ENCODE measurements at regions not wholly inside any gene's neighbourhood (a gene's known extent, or its start where the extent isn't known, plus 50 kb on each side); places are given as distances from the start of the nearest gene placed in this dataset.

GRCh38 chr2:5264361-5264760 lies 427.8 kb upstream of the SOX11 start:
- Mint-ChIP-seq H3K4me1 (peaks cover 12% of the 10 kb centered on the region), H3K4me3 (no peak overlapping the region), H3K9me3 (peaks cover 13% of the 10 kb centered on the region), H3K27me3 (ENCODE audit: low read depth) (no peaks in the 10 kb centered on the region), H3K27ac (ENCODE audit: unreplicated experiment) (no peak overlapping the region), H3K36me3 (ENCODE audit: low read depth) (peaks cover 10% of the 10 kb centered on the region)
- no peak for DNase-seq (ENCODE audit: low read depth, low spot score)
- TF ChIP-seq CTCF (conservative IDR thresholded peaks at IDR 0.05), result no peak

GRCh38 chr2:5285061-5285460 lies 407.1 kb upstream of the SOX11 start:
- Mint-ChIP-seq H3K4me1 (peaks cover 13% of the 10 kb centered on the region), H3K27ac (ENCODE audit: unreplicated experiment) (no peak overlapping the region), H3K4me3 (no peak overlapping the region), H3K27me3 (ENCODE audit: low read depth) (no peaks in the 10 kb centered on the region), H3K9me3 (peaks cover 6% of the 10 kb centered on the region), H3K36me3 (ENCODE audit: low read depth) (no peaks in the 10 kb centered on the region)
- TF ChIP-seq CTCF (conservative IDR thresholded peaks at IDR 0.05), result no peak
- DNase-seq (ENCODE audit: low read depth, low spot score), result no peak

GRCh38 chr2:5285872-5286769 lies 406.1 kb upstream of the SOX11 start:
- peaks cover 13% of the 10 kb centered on the region for H3K4me1 Mint-ChIP-seq
- peaks cover 6% of the 10 kb centered on the region for H3K9me3 Mint-ChIP-seq
- no peak overlapping the region for H3K4me3 Mint-ChIP-seq
- H3K27ac Mint-ChIP-seq (ENCODE audit: unreplicated experiment), result no peak overlapping the region
- H3K36me3 Mint-ChIP-seq (ENCODE audit: low read depth), result no peaks in the 10 kb centered on the region
- DNase-seq (ENCODE audit: low read depth, low spot score), result no peak
- no peaks in the 10 kb centered on the region for H3K27me3 Mint-ChIP-seq (ENCODE audit: low read depth)
- no peak for TF ChIP-seq CTCF (conservative IDR thresholded peaks at IDR 0.05)

GRCh38 chr2:5287558-5288334 lies 404.4 kb upstream of the SOX11 start:
- H3K36me3 Mint-ChIP-seq (ENCODE audit: low read depth), result no peaks in the 10 kb centered on the region
- peaks cover 13% of the 10 kb centered on the region for H3K4me1 Mint-ChIP-seq

More at GRCh38 chr2:5287558-5288334, 404.4 kb upstream of the SOX11 start:
- Mint-ChIP-seq H3K27ac (ENCODE audit: unreplicated experiment) (no peak overlapping the region), H3K9me3 (no peaks in the 10 kb centered on the region), H3K27me3 (ENCODE audit: low read depth) (no peaks in the 10 kb centered on the region), H3K4me3 (no peak overlapping the region)
- DNase-seq (ENCODE audit: low read depth, low spot score), result no peak
- no peak for TF ChIP-seq CTCF (conservative IDR thresholded peaks at IDR 0.05)

Data from neural crest cell (in vitro differentiated cells).